Stomach (tissue), 4 donors: ENCODE measurements at regions not wholly inside any gene's neighbourhood (a gene's known extent, or its start where the extent isn't known, plus 50 kb on each side); places are given as distances from the start of the nearest gene placed in this dataset.

Experiments
- CTCF ChIP-seq, 7 experiments: fragments of 450-650 bp in 4 of 7; fragments of 200-600 bp in 3 of 7; sonication (generic) in 3 of 7; IDR thresholded peaks; one replicate each; pipeline ENCODE4 v1.5.1; 2016 to 2019; ENCODE audit warnings: antibody characterized with exemption in 7 of 7, control low read depth in 2 of 7, mild to moderate bottlenecking in 1 of 7
- EP300 ChIP-seq: sonication (generic); formaldehyde crosslinking; IDR thresholded peaks from one replicate; pipeline ENCODE4 v1.6.1; 2017; ENCODE audit warnings: antibody characterized with exemption
- POLR2A ChIP-seq, 4 donors: fragments of 450-650 bp; IDR thresholded peaks; one replicate each; pipeline ENCODE4 v1.6.1; 2016; ENCODE audit warnings: antibody characterized with exemption in 4 of 4, control low read depth in 2 of 4, mild to moderate bottlenecking in 1 of 4, moderate library complexity in 1 of 4
- POLR2AphosphoS5 ChIP-seq, 3 donors: sonication (generic); formaldehyde crosslinking; IDR thresholded peaks; one replicate each; pipeline ENCODE4 v1.6.1; 2016; ENCODE audit warnings: antibody characterized with exemption in 3 of 3

GRCh38 chr2:59920307-59920706, 633.1 kb downstream of the BCL11A start:
- TF ChIP-seq CTCF (IDR thresholded peaks at IDR 0.05): no peak
- TF ChIP-seq EP300: no peak
- TF ChIP-seq POLR2A (IDR thresholded peaks at IDR 0.05): no peak
- no peak for TF ChIP-seq POLR2AphosphoS5 (IDR thresholded peaks at IDR 0.05)
